RWPE1 (cell line): ENCODE measurements at regions not wholly inside any gene's neighbourhood (a gene's known extent, or its start where the extent isn't known, plus 50 kb on each side); places are given as distances from the start of the nearest gene placed in this dataset.

Experiments
- CTCF ChIA-PET: fragments of 350-600 bp; sonication (Branson Sonifier 250); formaldehyde crosslinking; extraction: SDS; loops from one replicate; lab custom pipeline; 2021; lab: Yijun Ruan, JAX
- POLR2A ChIA-PET: fragments of 400-600 bp; formaldehyde crosslinking; extraction: SDS; loops from one replicate; lab custom pipeline; 2020; ENCODE audit warnings: antibody characterized with exemption; ENCODE audit not compliant: low non-redundant PET; lab: Yijun Ruan, JAX
- DNase-seq: peaks from one replicate; pipeline ENCODE4 v3.0.0; 2012; ENCODE audit warnings: low spot score
- H3K27ac ChIP-seq: fragments of 450-650 bp; 2 replicates; pipeline ENCODE4 v1.5.1; 2017
- CTCF ChIP-seq: fragments of 450-650 bp; conservative IDR thresholded peaks from 2 replicates; pipeline ENCODE4 v1.5.1; 2017; ENCODE audit warnings: low read depth, mild to moderate bottlenecking

GRCh38 chr18:67265464-67266245, 250.9 kb downstream of the DSEL start:
- CTCF ChIA-PET: interaction anchor here (0.5 kb wide), 1 partner anchor 49 kb away, joined by 3 read pairs; no protein-coding TSS in a partner anchor

GRCh38 chr18:67261931-67262552, 254.5 kb downstream of the DSEL start:
- CTCF ChIA-PET: no interaction called here
- POLR2A ChIA-PET: no interaction called here

More at GRCh38 chr18:67265464-67266245, 250.9 kb downstream of the DSEL start:
- TF ChIP-seq CTCF: no peak
- DNase-seq: peak; percentile 20
- H3K27ac ChIP-seq: no peak overlapping the region
- POLR2A ChIA-PET: no interaction called here

GRCh38 chr18:67260841-67261240, 255.7 kb downstream of the DSEL start:
- DNase-seq: no peak
- H3K27ac ChIP-seq: no peak overlapping the region
- CTCF ChIA-PET: no interaction called here
- POLR2A ChIA-PET: no interaction called here
- no peak for TF ChIP-seq CTCF

More at GRCh38 chr18:67261931-67262552, 254.5 kb downstream of the DSEL start:
- no peak for DNase-seq
- no peak overlapping the region for H3K27ac ChIP-seq
- no peak for TF ChIP-seq CTCF

GRCh38 chr18:67250776-67251424, 265.6 kb downstream of the DSEL start:
- no peak for TF ChIP-seq CTCF
- DNase-seq: no peak
- CTCF ChIA-PET: no interaction called here
- no peak overlapping the region for H3K27ac ChIP-seq
- POLR2A ChIA-PET: no interaction called here

- ChIA-PET POLR2A (no interaction called here), CTCF (no interaction called here)
- H3K27ac ChIP-seq: no peak overlapping the region
- TF ChIP-seq CTCF: no peak
- no peak for DNase-seq
Observed at GRCh38 chr18:67243799-67244587, 272.5 kb downstream of the DSEL start.

GRCh38 chr18:67242001-67242400, 274.5 kb downstream of the DSEL start:
- ChIA-PET CTCF (no interaction called here), POLR2A (no interaction called here)
- DNase-seq: no peak
- H3K27ac ChIP-seq: no peak overlapping the region
- TF ChIP-seq CTCF: no peak
